GM18499 (cell line): ENCODE measurements at regions not wholly inside any gene's neighbourhood (a gene's known extent, or its start where the extent isn't known, plus 50 kb on each side); places are given as distances from the start of the nearest gene placed in this dataset.

Source experiments
- ATAC-seq: cut with Tn5 transposase; IDR thresholded peaks from one replicate; pipeline ENCODE4 v1.9.1; 2021; ENCODE audit warnings: moderate number of reproducible peaks; ENCODE audit not compliant: insufficient read depth, unreplicated experiment

DNA sequence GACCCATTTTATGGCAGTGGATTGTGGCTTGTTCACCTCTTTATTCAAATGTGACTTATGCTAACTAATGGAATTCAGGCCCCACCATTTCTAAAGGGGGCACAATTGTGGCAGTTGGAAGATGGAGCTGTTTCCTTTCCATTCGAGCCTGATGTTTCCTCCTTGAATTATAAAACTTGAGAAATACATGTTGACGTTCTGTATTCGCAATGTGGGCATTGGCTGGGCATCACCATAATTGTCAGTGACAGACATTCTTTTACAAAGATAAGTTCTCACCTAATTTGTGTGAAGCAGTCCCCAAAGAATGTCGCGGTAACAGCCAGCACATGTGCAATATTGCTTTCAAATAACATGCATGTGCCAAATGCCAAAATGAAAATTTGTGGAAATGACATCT lies 1070.2 kb upstream of the TENM3 start:
- no peak for ATAC-seq

GRCh38 chr4:181176306-181176705 lies 1066.9 kb upstream of the TENM3 start:
- no peak for ATAC-seq

GRCh38 chr4:181181331-181181730 lies 1061.9 kb upstream of the TENM3 start:
- ATAC-seq = no peak

DNA sequence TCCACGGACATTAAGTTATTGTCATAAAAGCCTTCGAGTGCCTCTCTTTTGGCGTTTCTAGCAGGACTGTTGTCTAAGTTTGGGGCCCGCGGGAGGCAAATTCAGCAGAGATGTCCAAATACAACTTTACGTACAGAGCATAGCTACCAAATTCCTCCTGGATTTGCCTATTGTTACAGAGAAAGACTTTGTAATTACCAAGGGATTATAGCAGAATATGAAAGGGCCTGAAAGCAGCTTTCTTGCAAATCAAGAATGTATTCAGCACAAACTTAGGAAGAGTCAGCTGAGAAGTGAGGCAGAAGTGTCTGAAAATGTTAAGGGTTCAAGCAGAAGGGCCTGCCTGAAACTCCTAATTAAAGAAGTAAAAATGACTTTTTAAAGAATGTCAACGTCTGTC lies 1053.5 kb upstream of the TENM3 start:
- no peak for ATAC-seq

- ATAC-seq = no peak
Observed at GRCh38 chr4:181193131-181193930, 1049.9 kb upstream of the TENM3 start.

GRCh38 chr4:181194096-181194495 lies 1049.1 kb upstream of the TENM3 start:
- ATAC-seq = no peak

- ATAC-seq = no peak
Observed at GRCh38 chr4:181200076-181200475, 1043.1 kb upstream of the TENM3 start.

GRCh38 chr4:181202240-181202639 lies 1041.0 kb upstream of the TENM3 start:
- no peak for ATAC-seq

DNA sequence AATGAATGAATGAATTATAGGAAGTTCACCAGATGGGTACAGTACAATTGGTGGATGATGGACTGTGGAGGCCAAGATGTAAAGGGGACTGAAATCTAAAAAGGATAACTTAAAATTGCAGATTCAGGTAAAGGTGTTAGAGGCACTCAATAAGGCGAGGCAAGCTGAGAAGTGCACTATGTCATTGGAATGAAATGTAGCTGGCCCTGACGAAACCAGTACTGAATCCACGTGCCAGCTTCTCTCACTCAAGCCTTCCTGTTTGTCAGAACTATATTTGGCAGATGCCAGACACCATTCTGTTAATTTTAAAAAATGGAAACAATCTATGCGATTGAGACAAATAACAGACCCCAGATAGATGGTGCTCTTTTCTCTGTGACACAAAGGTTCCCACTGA lies 1039.1 kb upstream of the TENM3 start:
- no peak for ATAC-seq

DNA sequence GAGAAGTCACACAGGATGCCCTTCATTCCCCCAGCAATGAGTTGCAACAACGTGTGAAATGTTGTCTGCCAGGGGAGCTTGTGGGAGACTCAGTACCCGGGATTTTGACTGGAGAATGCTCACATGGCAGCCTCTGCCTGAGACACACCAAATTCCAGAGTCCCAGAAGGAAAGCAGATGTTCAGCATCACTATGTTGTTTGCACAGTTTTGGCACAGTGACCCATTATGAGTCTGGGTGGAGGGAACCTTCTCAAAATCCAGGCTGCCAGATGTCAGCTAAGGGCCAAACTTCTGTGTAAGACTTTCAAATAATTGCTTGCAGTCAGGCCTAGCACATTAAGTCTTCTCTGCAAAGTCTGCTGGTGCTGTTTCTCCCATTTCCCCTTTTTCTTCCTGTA lies 1029.7 kb upstream of the TENM3 start:
- no peak for ATAC-seq

DNA sequence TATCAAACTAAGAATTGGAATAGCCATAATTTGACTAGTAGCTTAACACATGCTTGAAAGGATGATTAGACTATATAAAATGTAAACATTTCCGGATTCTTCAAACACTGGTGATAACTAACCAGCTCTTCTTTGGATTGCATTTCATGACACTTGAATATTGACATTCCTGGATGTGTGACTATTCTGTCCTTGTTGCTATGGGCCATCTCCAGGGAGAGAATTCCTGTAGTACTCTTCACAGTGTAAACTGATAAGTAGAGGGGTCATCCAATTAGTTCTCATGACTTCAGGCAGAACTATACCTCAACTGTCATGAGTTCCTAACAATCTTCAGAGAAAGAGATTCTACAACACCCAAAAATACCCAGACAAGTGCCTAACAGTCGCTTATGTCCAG lies 1026.7 kb upstream of the TENM3 start:
- no peak for ATAC-seq

DNA sequence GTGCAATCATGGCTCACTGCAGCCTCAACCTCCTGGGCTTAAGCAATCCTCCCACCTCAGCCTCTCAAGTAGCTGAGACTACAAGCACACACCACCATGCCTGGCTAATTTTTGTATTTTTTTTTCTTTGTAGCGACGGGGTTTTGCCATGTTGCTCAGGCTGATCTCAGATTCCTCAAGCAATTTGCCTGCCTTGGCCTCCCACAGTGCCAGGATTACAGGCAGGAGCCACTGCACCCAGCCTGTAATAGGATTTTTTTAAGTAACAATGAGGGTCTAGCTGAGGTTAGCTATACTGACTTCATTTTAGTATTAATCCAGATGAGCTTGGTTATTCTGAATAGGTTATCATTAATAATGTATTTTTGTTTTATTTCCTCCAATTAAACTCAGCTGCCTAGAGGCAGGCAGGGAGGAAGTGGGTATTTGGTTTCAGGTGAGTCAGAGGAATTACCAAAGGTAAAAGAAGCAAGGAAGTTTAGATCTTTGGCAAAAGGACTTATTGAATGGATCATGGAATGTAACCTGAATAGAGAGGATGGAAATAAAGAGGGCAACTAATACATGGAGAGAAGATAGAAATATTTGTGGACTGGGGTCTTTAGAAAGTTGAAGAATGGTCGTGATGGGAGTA lies 1023.3 kb upstream of the TENM3 start:
- no peak for ATAC-seq

DNA sequence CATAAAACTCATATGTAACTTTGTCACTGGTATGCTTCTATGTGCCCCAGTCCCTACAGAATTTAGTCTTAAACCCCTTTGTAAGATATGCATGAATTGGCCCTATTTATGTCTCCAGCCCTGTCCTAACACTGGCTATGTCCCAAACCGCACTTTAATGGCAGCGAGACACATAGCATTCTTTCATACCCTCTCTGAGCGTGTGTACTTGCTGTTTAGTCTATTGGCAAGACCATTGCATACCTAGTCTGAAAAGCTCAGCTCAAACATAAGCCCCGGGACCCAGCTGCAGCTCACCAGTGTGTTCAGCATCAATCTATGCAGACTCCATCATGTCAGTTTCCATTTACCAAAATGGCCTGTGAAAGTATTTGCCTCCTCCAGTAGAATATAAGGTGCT lies 1018.4 kb upstream of the TENM3 start:
- no peak for ATAC-seq

DNA sequence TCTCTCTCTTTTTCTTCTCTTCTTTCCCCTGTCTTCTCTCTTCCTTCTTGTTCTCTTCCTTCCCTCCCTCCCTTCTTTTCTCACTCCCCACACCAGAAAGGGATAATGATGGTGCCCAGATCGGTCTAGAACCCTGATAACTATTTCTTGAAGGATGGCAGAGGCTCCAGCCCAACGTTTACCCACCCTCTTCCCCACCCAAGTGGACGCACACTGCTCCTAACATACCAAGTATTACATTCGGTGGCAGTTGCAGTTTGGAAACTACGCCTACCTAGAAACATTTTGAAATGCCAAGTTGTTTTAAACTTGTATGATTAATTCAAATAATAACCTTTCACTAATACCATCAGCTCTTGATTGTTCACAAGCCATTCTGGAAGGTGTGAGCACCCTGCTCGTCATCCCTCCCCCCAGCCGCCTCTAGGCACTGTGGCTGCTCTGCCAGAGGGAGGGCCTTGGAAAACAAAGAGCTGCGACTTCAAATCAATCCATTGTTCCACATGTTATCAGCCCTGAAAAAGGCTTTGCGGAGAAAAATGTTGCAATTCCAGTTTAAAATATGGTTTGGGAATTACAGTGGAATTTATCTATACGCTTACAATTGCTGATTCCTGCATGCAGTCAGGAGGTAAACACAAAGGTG lies 1017.5 kb upstream of the TENM3 start:
- no peak for ATAC-seq

DNA sequence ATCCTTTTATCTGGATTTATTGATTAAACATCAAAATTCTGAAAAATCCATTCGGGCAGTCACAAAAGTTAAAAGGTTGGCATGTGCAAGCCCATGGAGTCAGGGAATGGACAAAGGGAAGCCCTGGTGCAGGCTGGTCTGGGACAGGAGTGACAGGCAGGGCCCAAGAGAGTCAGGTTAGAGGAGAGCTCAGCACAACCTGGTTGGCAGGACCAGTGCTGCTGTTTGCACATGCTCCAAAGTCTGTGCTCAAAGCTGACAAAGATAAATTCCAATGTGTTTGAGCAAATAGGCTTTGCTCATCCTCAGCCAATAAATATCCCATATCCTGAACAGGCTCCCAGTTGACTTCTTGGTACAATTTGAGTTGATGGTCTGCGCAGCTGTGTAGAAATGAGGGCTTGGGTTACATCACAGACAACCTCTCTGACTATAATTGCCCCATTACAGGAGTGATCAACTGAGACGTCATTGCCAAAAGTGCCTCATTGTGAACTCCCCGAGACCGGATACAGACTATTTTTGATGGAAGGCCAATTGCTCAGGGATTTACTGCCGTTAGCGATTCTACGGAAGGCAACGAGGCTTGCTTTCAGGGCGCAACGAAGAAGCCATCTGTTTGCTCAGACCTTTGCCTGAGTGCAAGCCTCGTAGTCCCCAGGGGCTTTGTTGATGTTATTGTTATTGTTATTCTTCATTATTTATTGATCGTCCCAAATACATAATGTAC lies 1008.1 kb upstream of the TENM3 start:
- ATAC-seq = no peak

DNA sequence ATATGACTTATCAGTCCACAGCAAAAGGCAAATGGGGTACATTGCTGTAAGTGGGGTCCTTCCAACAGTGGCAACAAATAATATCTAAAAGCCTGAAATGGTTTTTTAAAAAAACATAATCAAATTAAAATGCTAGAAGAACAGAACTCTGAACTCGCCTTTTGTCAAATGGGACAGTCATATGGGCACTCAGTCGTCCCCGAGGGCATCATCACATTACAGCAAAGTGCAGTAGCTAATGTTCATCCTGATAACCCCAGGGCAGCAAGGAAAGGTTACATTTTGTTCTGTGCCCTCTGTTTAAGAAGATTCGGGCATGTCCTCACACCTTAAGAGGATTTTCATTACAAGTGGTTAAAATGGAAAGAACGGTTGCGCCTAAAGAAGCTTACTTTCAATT lies 997.9 kb upstream of the TENM3 start:
- no peak for ATAC-seq

DNA sequence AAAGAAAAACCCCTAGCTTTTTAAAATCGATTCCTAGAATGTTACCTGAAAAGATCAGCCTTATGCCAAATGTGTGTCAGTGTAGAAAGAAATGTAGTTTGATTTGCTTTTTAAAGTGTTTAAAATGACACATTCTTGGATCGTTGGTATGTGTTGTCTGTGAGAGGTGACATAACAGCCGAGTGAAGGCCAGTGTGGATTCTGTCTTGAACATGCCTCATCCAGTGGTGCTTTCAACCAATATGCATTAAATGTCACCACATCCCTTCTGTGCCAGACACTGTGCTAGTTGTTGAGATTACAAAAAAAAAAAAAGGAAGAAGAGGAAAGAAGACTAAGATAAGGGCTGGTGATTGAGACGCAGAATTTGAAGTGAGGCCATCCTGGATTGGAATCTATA lies 994.2 kb upstream of the TENM3 start:
- no peak for ATAC-seq

DNA sequence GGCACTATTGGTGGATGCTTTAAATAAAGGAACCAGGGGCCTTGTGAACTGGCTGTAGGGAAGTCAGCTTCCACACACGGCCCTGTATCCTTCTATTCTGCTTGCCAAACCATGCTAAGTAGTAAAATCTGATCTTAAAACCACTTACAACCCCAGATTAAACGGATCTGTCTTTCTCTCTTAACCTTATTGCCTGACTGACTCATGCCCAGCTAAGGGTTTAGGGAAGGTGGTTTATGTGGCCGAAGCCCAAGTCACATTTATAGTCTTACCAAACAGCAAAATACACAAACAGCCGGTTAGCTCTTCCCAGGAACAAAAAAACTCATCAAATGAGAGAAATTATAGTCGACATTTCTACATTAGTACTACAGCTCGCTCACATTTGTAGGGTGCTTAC lies 988.4 kb upstream of the TENM3 start:
- no peak for ATAC-seq

GRCh38 chr4:181258569-181258968 lies 984.6 kb upstream of the TENM3 start:
- ATAC-seq = no peak

- no peak for ATAC-seq
Observed at GRCh38 chr4:181259081-181259709, 984.0 kb upstream of the TENM3 start.

DNA sequence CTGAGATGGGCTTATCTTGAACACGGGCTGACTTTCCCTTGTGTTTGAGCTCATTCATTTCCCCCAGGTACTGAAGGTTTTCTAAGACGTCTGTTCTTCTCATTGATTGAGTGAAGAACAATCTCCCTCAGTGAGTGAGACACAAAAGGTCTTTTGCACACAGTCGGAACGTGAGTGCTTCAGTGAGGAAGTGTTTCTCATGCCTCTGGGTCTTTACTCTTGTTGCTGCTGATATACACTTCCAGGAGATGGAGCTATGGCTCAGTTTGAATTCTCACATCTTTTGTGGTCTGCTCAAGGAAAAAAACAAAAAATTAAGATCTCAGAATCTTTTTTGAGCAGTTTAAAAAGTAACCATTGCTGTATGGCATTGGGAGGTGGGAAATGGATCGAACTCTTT lies 981.9 kb upstream of the TENM3 start:
- ATAC-seq = no peak
